HEK293 (cell line): ENCODE measurements at regions not wholly inside any gene's neighbourhood (a gene's known extent, or its start where the extent isn't known, plus 50 kb on each side); places are given as distances from the start of the nearest gene placed in this dataset.
A peak's percentile ranks its signal among the peaks of the same experiment; 100 is the strongest.

ENCODE experiments used
- GLI2 ChIP-seq: fragments of 450-650 bp; formaldehyde crosslinking; IDR thresholded peaks from 2 replicates; pipeline ENCODE4; 2017; ENCODE audit warnings: missing biosample characterization, missing genetic modification characterization, low read depth, borderline replicate concordance
- GLIS1 ChIP-seq: fragments of 450-650 bp; formaldehyde crosslinking; IDR thresholded peaks from 2 replicates; pipeline ENCODE4 v1.5.1; 2016; ENCODE audit warnings: missing biosample characterization, missing genetic modification characterization
- HOXD13 ChIP-seq: sonication (generic); formaldehyde crosslinking; IDR thresholded peaks from 2 replicates; pipeline ENCODE4 v1.8.0; 2022; ENCODE audit warnings: missing genetic modification reagents, borderline replicate concordance
- KLF16 ChIP-seq: fragments of 450-650 bp; formaldehyde crosslinking; IDR thresholded peaks from 2 replicates; pipeline ENCODE4 v1.5.1; 2017; ENCODE audit warnings: missing biosample characterization, missing genetic modification characterization
- KLF7 ChIP-seq: fragments of 450-650 bp; formaldehyde crosslinking; IDR thresholded peaks from 2 replicates; pipeline ENCODE4 v1.5.1; 2016; ENCODE audit warnings: missing biosample characterization, missing genetic modification characterization, borderline replicate concordance
- KLF8 ChIP-seq: fragments of 450-650 bp; formaldehyde crosslinking; IDR thresholded peaks from 2 replicates; pipeline ENCODE4 v1.5.1; 2016; ENCODE audit warnings: missing biosample characterization, missing genetic modification characterization
- MEIS1 ChIP-seq: sonication (generic); formaldehyde crosslinking; IDR thresholded peaks from 2 replicates; pipeline ENCODE4 v1.8.1; 2022; ENCODE audit warnings: missing genetic modification reagents, mild to moderate bottlenecking, borderline replicate concordance
- OSR2 ChIP-seq: fragments of 450-650 bp; formaldehyde crosslinking; IDR thresholded peaks from 2 replicates; pipeline ENCODE4 v1.5.1; 2016; ENCODE audit warnings: missing biosample characterization, missing genetic modification characterization
- OVOL3 ChIP-seq: fragments of 450-650 bp; formaldehyde crosslinking; IDR thresholded peaks from 2 replicates; pipeline ENCODE4 v1.5.1; 2016; ENCODE audit warnings: missing biosample characterization, missing genetic modification characterization
- RBAK ChIP-seq: fragments of 450-650 bp; formaldehyde crosslinking; IDR thresholded peaks from 2 replicates; pipeline ENCODE4 v1.5.1; 2016; ENCODE audit warnings: missing biosample characterization, missing genetic modification characterization
- YY1 ChIP-seq: fragments of 450-650 bp; formaldehyde crosslinking; IDR thresholded peaks from 2 replicates; pipeline ENCODE4 v1.5.1; 2018; ENCODE audit warnings: missing biosample characterization, missing genetic modification characterization
- ZBTB1 ChIP-seq: fragments of 450-650 bp; formaldehyde crosslinking; IDR thresholded peaks from 2 replicates; pipeline ENCODE4 v1.5.1; 2016; ENCODE audit warnings: missing biosample characterization, missing genetic modification characterization
- ZBTB8A ChIP-seq: fragments of 450-650 bp; formaldehyde crosslinking; IDR thresholded peaks from 2 replicates; pipeline ENCODE4 v1.5.1; 2016; ENCODE audit warnings: missing biosample characterization, missing genetic modification characterization
- ZIC2 ChIP-seq: fragments of 450-650 bp; formaldehyde crosslinking; IDR thresholded peaks from 2 replicates; pipeline ENCODE4 v1.5.1; 2016; ENCODE audit warnings: missing biosample characterization, missing genetic modification characterization
- ZNF121 ChIP-seq: fragments of 450-650 bp; formaldehyde crosslinking; IDR thresholded peaks from 2 replicates; pipeline ENCODE4 v1.5.1; 2016; ENCODE audit warnings: missing biosample characterization, missing genetic modification characterization
- ZNF16 ChIP-seq: fragments of 450-650 bp; formaldehyde crosslinking; IDR thresholded peaks from 2 replicates; pipeline ENCODE4 v1.5.1; 2016; ENCODE audit warnings: low read depth, missing biosample characterization, missing genetic modification characterization
- ZNF175 ChIP-seq: fragments of 450-650 bp; formaldehyde crosslinking; IDR thresholded peaks from 2 replicates; pipeline ENCODE4 v1.5.1; 2016; ENCODE audit warnings: missing biosample characterization, missing genetic modification characterization
- ZNF221 ChIP-seq: fragments of 450-650 bp; formaldehyde crosslinking; IDR thresholded peaks from 2 replicates; pipeline ENCODE4 v1.5.1; 2017; ENCODE audit warnings: missing biosample characterization, missing genetic modification characterization, borderline replicate concordance
- ZNF266 ChIP-seq: fragments of 450-650 bp; formaldehyde crosslinking; IDR thresholded peaks from 2 replicates; pipeline ENCODE4 v1.5.1; 2016; ENCODE audit warnings: missing biosample characterization, missing genetic modification characterization, low read depth
- ZNF366 ChIP-seq: fragments of 450-650 bp; formaldehyde crosslinking; conservative IDR thresholded peaks from 2 replicates; pipeline ENCODE4 v1.5.1; 2016; ENCODE audit warnings: missing biosample characterization, missing genetic modification characterization
- ZNF426 ChIP-seq: fragments of 450-650 bp; formaldehyde crosslinking; IDR thresholded peaks from 2 replicates; pipeline ENCODE4 v1.5.1; 2017; ENCODE audit warnings: missing biosample characterization, missing genetic modification characterization, mild to moderate bottlenecking, inconsistent platforms, moderate library complexity
- ZNF501 ChIP-seq: fragments of 450-650 bp; formaldehyde crosslinking; IDR thresholded peaks from 2 replicates; pipeline ENCODE4 v1.5.1; 2016; ENCODE audit warnings: missing biosample characterization, missing genetic modification characterization
- ZNF558 ChIP-seq: fragments of 450-650 bp; formaldehyde crosslinking; IDR thresholded peaks from 2 replicates; pipeline ENCODE4 v1.5.1; 2016; ENCODE audit warnings: missing biosample characterization, missing genetic modification characterization
- ZNF561 ChIP-seq: fragments of 450-650 bp; IDR thresholded peaks from 2 replicates; pipeline ENCODE4 v1.5.1; 2018; ENCODE audit warnings: missing biosample characterization, missing genetic modification characterization, borderline replicate concordance
- ZNF596 ChIP-seq: fragments of 450-650 bp; IDR thresholded peaks from 2 replicates; pipeline ENCODE4 v1.5.0; 2018; ENCODE audit warnings: missing biosample characterization, mild to moderate bottlenecking, missing genetic modification characterization, moderate library complexity
- ZNF629 ChIP-seq: fragments of 450-650 bp; formaldehyde crosslinking; IDR thresholded peaks from 2 replicates; pipeline ENCODE4 v1.5.1; 2017; ENCODE audit warnings: missing biosample characterization, missing genetic modification characterization
- ZNF76 ChIP-seq: fragments of 450-650 bp; formaldehyde crosslinking; IDR thresholded peaks from 2 replicates; pipeline ENCODE4; 2016; ENCODE audit warnings: low read depth, missing biosample characterization, missing genetic modification characterization, borderline replicate concordance
- ZSCAN30 ChIP-seq: fragments of 450-650 bp; IDR thresholded peaks from 2 replicates; pipeline ENCODE4 v1.5.1; 2018; ENCODE audit warnings: missing biosample characterization, mild to moderate bottlenecking, missing genetic modification characterization, moderate library complexity
- ZXDB ChIP-seq: fragments of 450-650 bp; formaldehyde crosslinking; IDR thresholded peaks from 2 replicates; pipeline ENCODE4 v1.5.1; 2016; ENCODE audit warnings: missing biosample characterization, missing genetic modification characterization
- TF ChIP-seq, protein P1 (sequence below): fragments of 450-650 bp; formaldehyde crosslinking; IDR thresholded peaks from 2 replicates; pipeline ENCODE4 v1.5.1; 2017; ENCODE audit warnings: missing biosample characterization, missing genetic modification characterization
- TF ChIP-seq, protein P2 (sequence below): fragments of 450-650 bp; formaldehyde crosslinking; IDR thresholded peaks from 2 replicates; pipeline ENCODE4 v1.5.1; 2017; ENCODE audit warnings: missing biosample characterization, missing genetic modification characterization
- TF ChIP-seq, protein P3 (sequence below): fragments of 450-650 bp; formaldehyde crosslinking; IDR thresholded peaks from 2 replicates; pipeline ENCODE4 v1.5.1; 2016; ENCODE audit warnings: missing biosample characterization, missing genetic modification characterization, low read depth
- TF ChIP-seq, protein P4 (sequence below): fragments of 450-650 bp; formaldehyde crosslinking; IDR thresholded peaks from 2 replicates; pipeline ENCODE4 v1.5.1; 2016; ENCODE audit warnings: missing biosample characterization, missing genetic modification characterization
- TF ChIP-seq, protein P5 (sequence below): fragments of 450-650 bp; formaldehyde crosslinking; IDR thresholded peaks from 2 replicates; pipeline ENCODE4 v1.5.1; 2016; ENCODE audit warnings: missing biosample characterization, missing genetic modification characterization

DNA sequence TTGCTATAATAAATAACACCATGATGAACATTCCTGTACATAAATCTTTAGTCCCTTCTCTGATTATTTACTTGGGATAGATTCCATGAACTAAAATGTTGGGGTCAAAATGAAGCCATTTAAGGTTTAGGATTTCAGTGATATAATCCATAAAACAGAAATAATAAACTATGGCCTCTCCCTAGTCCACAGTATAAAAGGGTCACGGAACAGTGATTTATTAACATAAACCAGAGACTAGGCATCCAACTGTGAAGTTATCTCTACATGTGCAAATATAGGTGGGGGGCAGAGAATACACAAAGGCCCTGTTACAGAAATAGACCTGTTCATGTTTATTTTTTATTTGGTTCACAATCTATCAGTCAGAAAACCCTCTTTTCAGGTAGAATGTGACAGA is 499.1 kb upstream of the SLIT2 start (continued):
- TF ChIP-seq ZNF366 (tag by site-specific recombination), result peak; percentile 46
- no peak for TF ChIP-seq RBAK (tag by site-specific recombination)
- TF ChIP-seq MEIS1, result peak; percentile 65; the same call in 1 of the 2 replicates
- 0 out of 2 replicates have a peak, but pooled peaks have one; percentile 58 for TF ChIP-seq GLI2 (tag by site-specific recombination)
- TF ChIP-seq ZNF266 (tag by site-specific recombination), result no peak
- no peak for TF ChIP-seq ZNF121 (tag by site-specific recombination)
- TF ChIP-seq ZNF175 (tag by site-specific recombination), result no peak
- TF ChIP-seq ZIC2 (tag by site-specific recombination), result peak; percentile 24; the same call in 1 of the 2 replicates
- TF ChIP-seq ZNF561 (tag by site-specific recombination), result 0 out of 2 replicates have a peak, but pooled peaks have one; percentile 24
- TF ChIP-seq, protein P1, sequence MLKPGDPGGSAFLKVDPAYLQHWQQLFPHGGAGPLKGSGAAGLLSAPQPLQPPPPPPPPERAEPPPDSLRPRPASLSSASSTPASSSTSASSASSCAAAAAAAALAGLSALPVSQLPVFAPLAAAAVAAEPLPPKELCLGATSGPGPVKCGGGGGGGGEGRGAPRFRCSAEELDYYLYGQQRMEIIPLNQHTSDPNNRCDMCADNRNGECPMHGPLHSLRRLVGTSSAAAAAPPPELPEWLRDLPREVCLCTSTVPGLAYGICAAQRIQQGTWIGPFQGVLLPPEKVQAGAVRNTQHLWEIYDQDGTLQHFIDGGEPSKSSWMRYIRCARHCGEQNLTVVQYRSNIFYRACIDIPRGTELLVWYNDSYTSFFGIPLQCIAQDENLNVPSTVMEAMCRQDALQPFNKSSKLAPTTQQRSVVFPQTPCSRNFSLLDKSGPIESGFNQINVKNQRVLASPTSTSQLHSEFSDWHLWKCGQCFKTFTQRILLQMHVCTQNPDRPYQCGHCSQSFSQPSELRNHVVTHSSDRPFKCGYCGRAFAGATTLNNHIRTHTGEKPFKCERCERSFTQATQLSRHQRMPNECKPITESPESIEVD (tag by site-specific recombination), result peak; percentile 63; the same call in 1 of the 2 replicates
- no peak for TF ChIP-seq KLF16
- no peak for TF ChIP-seq ZNF221
- TF ChIP-seq YY1 (tag by site-specific recombination), result peak; percentile 51; the same call in 1 of the 2 replicates
- peak; percentile 59; the same call in 1 of the 2 replicates for TF ChIP-seq ZSCAN30 (tag by site-specific recombination)
- TF ChIP-seq HOXD13 (CRISPR knock-in tag), result peak; percentile 33; the same call in 1 of the 2 replicates
- TF ChIP-seq ZNF426 (tag by site-specific recombination), result peak; percentile 6; the same call in 1 of the 2 replicates
- TF ChIP-seq ZXDB (tag by site-specific recombination), result peak; percentile 74
- TF ChIP-seq ZNF16 (tag by site-specific recombination), result no peak
- TF ChIP-seq, protein P2, sequence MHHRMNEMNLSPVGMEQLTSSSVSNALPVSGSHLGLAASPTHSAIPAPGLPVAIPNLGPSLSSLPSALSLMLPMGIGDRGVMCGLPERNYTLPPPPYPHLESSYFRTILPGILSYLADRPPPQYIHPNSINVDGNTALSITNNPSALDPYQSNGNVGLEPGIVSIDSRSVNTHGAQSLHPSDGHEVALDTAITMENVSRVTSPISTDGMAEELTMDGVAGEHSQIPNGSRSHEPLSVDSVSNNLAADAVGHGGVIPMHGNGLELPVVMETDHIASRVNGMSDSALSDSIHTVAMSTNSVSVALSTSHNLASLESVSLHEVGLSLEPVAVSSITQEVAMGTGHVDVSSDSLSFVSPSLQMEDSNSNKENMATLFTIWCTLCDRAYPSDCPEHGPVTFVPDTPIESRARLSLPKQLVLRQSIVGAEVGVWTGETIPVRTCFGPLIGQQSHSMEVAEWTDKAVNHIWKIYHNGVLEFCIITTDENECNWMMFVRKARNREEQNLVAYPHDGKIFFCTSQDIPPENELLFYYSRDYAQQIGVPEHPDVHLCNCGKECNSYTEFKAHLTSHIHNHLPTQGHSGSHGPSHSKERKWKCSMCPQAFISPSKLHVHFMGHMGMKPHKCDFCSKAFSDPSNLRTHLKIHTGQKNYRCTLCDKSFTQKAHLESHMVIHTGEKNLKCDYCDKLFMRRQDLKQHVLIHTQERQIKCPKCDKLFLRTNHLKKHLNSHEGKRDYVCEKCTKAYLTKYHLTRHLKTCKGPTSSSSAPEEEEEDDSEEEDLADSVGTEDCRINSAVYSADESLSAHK (tag by site-specific recombination), result 0 out of 2 replicates have a peak, but pooled peaks have one; percentile 52
- TF ChIP-seq, protein P3, sequence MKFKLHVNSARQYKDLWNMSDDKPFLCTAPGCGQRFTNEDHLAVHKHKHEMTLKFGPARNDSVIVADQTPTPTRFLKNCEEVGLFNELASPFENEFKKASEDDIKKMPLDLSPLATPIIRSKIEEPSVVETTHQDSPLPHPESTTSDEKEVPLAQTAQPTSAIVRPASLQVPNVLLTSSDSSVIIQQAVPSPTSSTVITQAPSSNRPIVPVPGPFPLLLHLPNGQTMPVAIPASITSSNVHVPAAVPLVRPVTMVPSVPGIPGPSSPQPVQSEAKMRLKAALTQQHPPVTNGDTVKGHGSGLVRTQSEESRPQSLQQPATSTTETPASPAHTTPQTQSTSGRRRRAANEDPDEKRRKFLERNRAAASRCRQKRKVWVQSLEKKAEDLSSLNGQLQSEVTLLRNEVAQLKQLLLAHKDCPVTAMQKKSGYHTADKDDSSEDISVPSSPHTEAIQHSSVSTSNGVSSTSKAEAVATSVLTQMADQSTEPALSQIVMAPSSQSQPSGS (tag by site-specific recombination), result no peak
- TF ChIP-seq, protein P4, sequence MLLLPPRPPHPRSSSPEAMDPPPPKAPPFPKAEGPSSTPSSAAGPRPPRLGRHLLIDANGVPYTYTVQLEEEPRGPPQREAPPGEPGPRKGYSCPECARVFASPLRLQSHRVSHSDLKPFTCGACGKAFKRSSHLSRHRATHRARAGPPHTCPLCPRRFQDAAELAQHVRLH (tag by site-specific recombination), result no peak
- TF ChIP-seq ZNF501 (tag by site-specific recombination), result no peak
- peak; percentile 44; the same call in 1 of the 2 replicates for TF ChIP-seq OSR2 (tag by site-specific recombination)
- no peak for TF ChIP-seq ZBTB1 (tag by site-specific recombination)
- TF ChIP-seq ZNF558 (tag by site-specific recombination), result no peak
- TF ChIP-seq OVOL3 (tag by site-specific recombination), result 0 out of 2 replicates have a peak, but pooled peaks have one; percentile 49
- peak; percentile 42 for TF ChIP-seq KLF8 (tag by site-specific recombination)
- 0 out of 2 replicates have a peak, but pooled peaks have one; percentile 40 for TF ChIP-seq KLF7 (tag by site-specific recombination)
- TF ChIP-seq ZNF76, result no peak
- no peak for TF ChIP-seq ZNF596 (tag by site-specific recombination)
- TF ChIP-seq GLIS1 (tag by site-specific recombination), result peak; percentile 85
- 0 out of 2 replicates have a peak, but pooled peaks have one; percentile 26 for TF ChIP-seq ZBTB8A (tag by site-specific recombination)
- TF ChIP-seq ZNF629 (tag by site-specific recombination), result peak; percentile 38; the same call in 1 of the 2 replicates
- TF ChIP-seq, protein P5, sequence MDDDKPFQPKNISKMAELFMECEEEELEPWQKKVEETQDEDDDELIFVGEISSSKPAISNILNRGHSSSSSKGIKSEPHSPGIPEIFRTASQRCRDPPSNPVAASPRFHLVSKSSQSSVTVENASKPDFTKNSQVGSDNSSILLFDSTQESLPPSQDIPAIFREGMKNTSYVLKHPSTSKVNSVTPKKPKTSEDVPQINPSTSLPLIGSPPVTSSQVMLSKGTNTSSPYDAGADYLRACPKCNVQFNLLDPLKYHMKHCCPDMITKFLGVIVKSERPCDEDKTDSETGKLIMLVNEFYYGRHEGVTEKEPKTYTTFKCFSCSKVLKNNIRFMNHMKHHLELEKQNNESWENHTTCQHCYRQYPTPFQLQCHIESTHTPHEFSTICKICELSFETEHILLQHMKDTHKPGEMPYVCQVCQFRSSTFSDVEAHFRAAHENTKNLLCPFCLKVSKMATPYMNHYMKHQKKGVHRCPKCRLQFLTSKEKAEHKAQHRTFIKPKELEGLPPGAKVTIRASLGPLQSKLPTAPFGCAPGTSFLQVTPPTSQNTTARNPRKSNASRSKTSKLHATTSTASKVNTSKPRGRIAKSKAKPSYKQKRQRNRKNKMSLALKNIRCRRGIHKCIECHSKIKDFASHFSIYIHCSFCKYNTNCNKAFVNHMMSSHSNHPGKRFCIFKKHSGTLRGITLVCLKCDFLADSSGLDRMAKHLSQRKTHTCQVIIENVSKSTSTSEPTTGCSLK (tag by site-specific recombination), result no peak
